OCI-LY1 (cell line): ENCODE measurements at regions not wholly inside any gene's neighbourhood (a gene's known extent, or its start where the extent isn't known, plus 50 kb on each side); places are given as distances from the start of the nearest gene placed in this dataset.

Experiments
- H2AFZ ChIP-seq: fragments of 200-600 bp; sonication (generic), shearing (Covaris generic); 2 replicates; pipeline ENCODE4 v1.6.0; 2014; ENCODE audit warnings: antibody characterized with exemption, mild to moderate bottlenecking, low read length
- H3F3A ChIP-seq: fragments of 200-600 bp; sonication (generic), shearing (Covaris generic); 2 replicates; pipeline ENCODE4 v1.6.0; 2014; ENCODE audit warnings: mild to moderate bottlenecking, antibody characterized with exemption, low read length, moderate library complexity; ENCODE audit not compliant: insufficient read depth
- H3K27ac ChIP-seq: fragments of 200-600 bp; sonication (generic); 2 replicates; pipeline ENCODE4 v1.5.1; 2014; ENCODE audit warnings: low read length, mixed run types, mild to moderate bottlenecking, low read depth; ENCODE audit not compliant: poor library complexity, severe bottlenecking
- H3K27me3 ChIP-seq: fragments of 200-600 bp; sonication (generic); 2 replicates; pipeline ENCODE4 v1.6.0; 2014; ENCODE audit warnings: antibody characterized with exemption, mild to moderate bottlenecking, low read length, moderate library complexity; ENCODE audit not compliant: insufficient read depth
- H3K36me3 ChIP-seq: fragments of 200-600 bp; sonication (generic); 2 replicates; pipeline ENCODE4 v1.6.1; 2014; ENCODE audit warnings: mild to moderate bottlenecking, antibody characterized with exemption, low read length, moderate library complexity, mixed read lengths; ENCODE audit not compliant: insufficient read depth
- H3K4me1 ChIP-seq: fragments of 200-600 bp; sonication (generic); 2 replicates; pipeline ENCODE4 v1.5.1; 2014; ENCODE audit warnings: mild to moderate bottlenecking, low read length, moderate library complexity; ENCODE audit not compliant: insufficient read depth, severe bottlenecking
- H3K4me2 ChIP-seq: fragments of 200-600 bp; sonication (generic), shearing (Covaris generic); 2 replicates; pipeline ENCODE4 v1.6.1; 2014; ENCODE audit warnings: low read length
- H3K4me3 ChIP-seq: fragments of 200-600 bp; sonication (generic); 2 replicates; pipeline ENCODE4 v1.5.1; 2014; ENCODE audit warnings: low read length, low read depth, mild to moderate bottlenecking, mixed read lengths; ENCODE audit not compliant: poor library complexity, severe bottlenecking
- H3K79me2 ChIP-seq: fragments of 200-600 bp; shearing (Covaris generic); 2 replicates; pipeline ENCODE4 v1.6.1; 2016; ENCODE audit warnings: mixed run types, low read length, mixed read lengths; ENCODE audit not compliant: insufficient read depth
- H3K9ac ChIP-seq: fragments of 200-600 bp; sonication (generic), shearing (Covaris generic); 2 replicates; pipeline ENCODE4 v1.6.1; 2014; ENCODE audit warnings: mild to moderate bottlenecking, low read length, mixed read lengths
- H3K9me2 ChIP-seq: fragments of 200-600 bp; sonication (generic), shearing (Covaris generic); 2 replicates; pipeline ENCODE4 v1.6.1; 2014; ENCODE audit warnings: low read depth, mild to moderate bottlenecking, low read length, mixed read lengths
- H3K9me3 ChIP-seq: fragments of 200-600 bp; shearing (Covaris generic); 2 replicates; pipeline ENCODE4 v1.6.1; 2014; ENCODE audit warnings: low read length, mixed read lengths
- H4K20me1 ChIP-seq: fragments of 200-600 bp; sonication (generic), shearing (Covaris generic); 2 replicates; pipeline ENCODE4 v1.6.0; 2016; ENCODE audit warnings: mild to moderate bottlenecking, low read length; ENCODE audit not compliant: insufficient read depth
- EZH2 ChIP-seq: fragments of 200-600 bp; sonication (generic), shearing (Covaris generic); IDR thresholded peaks from 2 replicates; pipeline ENCODE4 v1.8.0; 2017; ENCODE audit warnings: borderline replicate concordance, mixed run types, mild to moderate bottlenecking, antibody characterized with exemption, low read length, moderate library complexity, mixed read lengths
- TF ChIP-seq, protein P1 (sequence below): fragments of 200-600 bp; sonication (generic), shearing (Covaris generic); IDR thresholded peaks from 2 replicates; pipeline ENCODE4 v1.5.1; 2017; ENCODE audit warnings: mild to moderate bottlenecking, antibody characterized with exemption, low read length, moderate library complexity, mixed read lengths

DNA sequence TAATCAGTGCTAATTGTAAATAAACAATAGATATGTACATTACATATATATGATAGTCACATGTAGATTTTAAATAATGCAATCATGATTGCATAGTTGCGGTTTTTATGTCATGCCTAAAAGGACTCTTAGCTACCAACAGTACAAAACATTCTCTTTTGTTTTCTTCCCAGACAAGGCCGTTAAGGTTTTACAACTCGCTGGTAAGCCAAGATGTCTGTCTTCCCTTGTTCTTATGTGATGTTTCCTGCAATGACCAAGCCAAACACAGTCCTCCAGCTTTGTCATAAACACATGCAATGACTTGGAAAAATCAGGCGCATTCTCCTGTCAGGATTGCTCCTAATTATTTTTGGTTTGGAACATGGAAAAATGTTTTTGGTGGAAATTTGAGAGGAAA lies 192.3 kb upstream of the GLI3 start:
- Histone ChIP-seq H2AFZ (no peak overlapping the region), H3K4me1 (peaks cover 3% of the 10 kb centered on the region), H3K79me2 (no peaks in the 10 kb centered on the region), H3K4me3 (no peak overlapping the region), H4K20me1 (no peaks in the 10 kb centered on the region), H3K9ac (no peak overlapping the region), H3K36me3 (no peaks in the 10 kb centered on the region), H3K9me2 (no peaks in the 10 kb centered on the region), H3K4me2 (no peak overlapping the region), H3F3A (no peaks in the 10 kb centered on the region), H3K27me3 (no peaks in the 10 kb centered on the region), H3K9me3 (no peaks in the 10 kb centered on the region), H3K27ac (no peak overlapping the region)
- TF ChIP-seq, protein P1, sequence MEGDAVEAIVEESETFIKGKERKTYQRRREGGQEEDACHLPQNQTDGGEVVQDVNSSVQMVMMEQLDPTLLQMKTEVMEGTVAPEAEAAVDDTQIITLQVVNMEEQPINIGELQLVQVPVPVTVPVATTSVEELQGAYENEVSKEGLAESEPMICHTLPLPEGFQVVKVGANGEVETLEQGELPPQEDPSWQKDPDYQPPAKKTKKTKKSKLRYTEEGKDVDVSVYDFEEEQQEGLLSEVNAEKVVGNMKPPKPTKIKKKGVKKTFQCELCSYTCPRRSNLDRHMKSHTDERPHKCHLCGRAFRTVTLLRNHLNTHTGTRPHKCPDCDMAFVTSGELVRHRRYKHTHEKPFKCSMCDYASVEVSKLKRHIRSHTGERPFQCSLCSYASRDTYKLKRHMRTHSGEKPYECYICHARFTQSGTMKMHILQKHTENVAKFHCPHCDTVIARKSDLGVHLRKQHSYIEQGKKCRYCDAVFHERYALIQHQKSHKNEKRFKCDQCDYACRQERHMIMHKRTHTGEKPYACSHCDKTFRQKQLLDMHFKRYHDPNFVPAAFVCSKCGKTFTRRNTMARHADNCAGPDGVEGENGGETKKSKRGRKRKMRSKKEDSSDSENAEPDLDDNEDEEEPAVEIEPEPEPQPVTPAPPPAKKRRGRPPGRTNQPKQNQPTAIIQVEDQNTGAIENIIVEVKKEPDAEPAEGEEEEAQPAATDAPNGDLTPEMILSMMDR, result no peak
- no peak for TF ChIP-seq EZH2

DNA sequence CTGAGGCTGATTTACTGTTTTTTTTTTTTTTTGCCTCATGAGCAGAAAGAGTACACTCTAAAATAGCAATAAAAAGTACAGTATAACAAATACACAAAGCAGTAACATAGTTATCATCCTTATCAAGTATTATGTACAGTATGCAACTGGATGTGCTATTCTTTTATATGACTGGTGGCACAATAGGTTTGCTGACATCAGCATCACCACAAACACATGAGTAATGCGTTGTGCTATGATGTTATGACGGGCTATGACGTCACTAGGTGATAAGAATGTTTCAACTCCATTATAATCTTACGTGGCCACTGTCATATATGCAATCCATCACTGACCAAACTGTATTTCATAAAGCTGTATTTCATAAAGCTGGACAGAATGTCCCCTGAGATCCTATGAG lies 189.2 kb upstream of the GLI3 start:
- no peaks in the 10 kb centered on the region for H3F3A ChIP-seq
- H4K20me1 ChIP-seq, result no peaks in the 10 kb centered on the region
- H3K4me3 ChIP-seq, result no peak overlapping the region
- no peaks in the 10 kb centered on the region for H3K9me3 ChIP-seq
- H3K9ac ChIP-seq, result no peak overlapping the region
- H2AFZ ChIP-seq, result no peak overlapping the region
- no peak overlapping the region for H3K4me2 ChIP-seq
- H3K9me2 ChIP-seq, result no peaks in the 10 kb centered on the region
- no peaks in the 10 kb centered on the region for H3K4me1 ChIP-seq
- no peak overlapping the region for H3K27ac ChIP-seq
- no peaks in the 10 kb centered on the region for H3K79me2 ChIP-seq
- TF ChIP-seq, protein P1, result no peak
- no peak for TF ChIP-seq EZH2
- H3K36me3 ChIP-seq, result no peaks in the 10 kb centered on the region
- H3K27me3 ChIP-seq, result no peaks in the 10 kb centered on the region

DNA sequence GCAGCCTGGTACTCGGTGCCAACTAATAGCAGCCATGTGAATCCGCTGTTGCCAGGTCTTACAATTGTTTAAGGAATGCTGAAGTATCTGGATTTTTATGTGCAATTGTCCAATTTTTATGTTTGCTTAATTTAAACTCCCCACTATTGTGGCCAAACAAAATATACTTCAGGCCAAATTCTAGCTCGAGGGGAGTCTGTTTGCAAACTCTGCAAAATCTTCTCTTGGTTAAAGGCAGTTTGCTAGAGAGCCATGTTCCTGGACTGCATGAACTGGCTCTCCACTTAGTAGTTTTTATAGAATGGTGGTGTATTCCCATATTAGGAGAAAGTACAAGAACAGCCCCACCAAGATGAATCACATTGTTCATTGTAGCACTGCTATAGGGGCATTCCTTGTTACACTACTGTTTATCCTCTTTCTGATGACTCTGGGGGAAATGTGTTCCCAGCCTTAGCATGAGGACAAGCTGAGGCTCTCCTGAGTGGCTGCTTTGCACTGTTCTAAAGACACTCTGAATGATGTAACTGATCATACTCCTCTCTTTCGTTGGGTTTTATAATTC lies 178.0 kb upstream of the GLI3 start:
- H4K20me1 ChIP-seq, result no peaks in the 10 kb centered on the region
- TF ChIP-seq, protein P1, result no peak
- TF ChIP-seq EZH2, result no peak
- no peaks in the 10 kb centered on the region for H3K9me2 ChIP-seq
- H3K27ac ChIP-seq, result no peak overlapping the region
- no peaks in the 10 kb centered on the region for H3K9me3 ChIP-seq
- H3F3A ChIP-seq, result no peaks in the 10 kb centered on the region
- no peaks in the 10 kb centered on the region for H3K79me2 ChIP-seq
- no peak overlapping the region for H3K9ac ChIP-seq
- H2AFZ ChIP-seq, result no peak overlapping the region
- H3K27me3 ChIP-seq, result no peaks in the 10 kb centered on the region
- no peak overlapping the region for H3K4me3 ChIP-seq
- H3K36me3 ChIP-seq, result no peaks in the 10 kb centered on the region
- no peak overlapping the region for H3K4me2 ChIP-seq
- H3K4me1 ChIP-seq, result no peaks in the 10 kb centered on the region
